ENCODE measurements at regions not wholly inside any gene's neighbourhood (a gene's known extent, or its start where the extent isn't known, plus 50 kb on each side); places are given as distances from the start of the nearest gene placed in this dataset.

- no peak for DNase-seq (ENCODE audit: low read depth)
- ChIA-PET CTCF (interaction anchor here (0.5 to 1.8 kb wide), 10 partner anchors 9 to 1995 kb away, joined by 3 to 8 read pairs (median 3); no protein-coding TSS in a partner anchor), POLR2A (interaction anchor here (0.6 kb wide), 1 partner anchor 1682 kb away, joined by 4 read pairs; no protein-coding TSS in a partner anchor)
- peak; percentile 82 for TF ChIP-seq CTCF (IDR thresholded peaks at IDR 0.05; ENCODE audit: insufficient read depth, low read depth, low read length)
- H3K27me3 ChIP-seq (ENCODE audit: control insufficient read depth, insufficient read depth, low read length): no peaks in the 10 kb centered on the region
- no peak overlapping the region for H3K4me3 ChIP-seq (ENCODE audit: low read depth, low read length)
- no peaks in the 10 kb centered on the region for H3K36me3 ChIP-seq (ENCODE audit: control insufficient read depth, insufficient read depth, low read length)
Measured at GRCh38 chr1:101520302-101520701, 283.5 kb downstream of the S1PR1 start.

DNA sequence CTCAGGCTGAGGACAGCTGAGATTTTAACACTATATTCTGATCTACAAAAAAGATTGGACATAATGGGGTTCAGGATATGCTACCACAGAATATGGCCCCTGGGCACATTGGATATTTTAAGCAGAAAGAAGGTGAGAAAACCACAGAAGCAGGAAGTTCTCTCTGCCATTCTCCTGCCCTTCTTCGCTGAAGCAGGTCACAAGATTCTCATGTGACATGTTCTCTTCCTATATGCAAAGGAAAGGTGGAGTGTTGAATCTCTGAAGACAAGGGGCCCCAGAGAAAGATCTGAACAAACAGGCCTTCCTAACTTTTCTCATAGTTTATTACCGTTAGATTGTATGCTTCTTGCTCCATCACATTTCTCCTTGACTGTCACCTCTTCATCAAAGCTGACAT, 285.7 kb downstream of the S1PR1 start:
- TF ChIP-seq CTCF (IDR thresholded peaks at IDR 0.05; ENCODE audit: insufficient read depth, low read depth, low read length): no peak
- no peak for DNase-seq (ENCODE audit: low read depth)
- POLR2A ChIA-PET: no interaction called here
- CTCF ChIA-PET: interaction anchor here (1.2 kb wide), 1 partner anchor 16 kb away, joined by 3 read pairs; no protein-coding TSS in a partner anchor
- no peaks in the 10 kb centered on the region for H3K36me3 ChIP-seq (ENCODE audit: control insufficient read depth, insufficient read depth, low read length)
- no peaks in the 10 kb centered on the region for H3K27me3 ChIP-seq (ENCODE audit: control insufficient read depth, insufficient read depth, low read length)
- H3K4me3 ChIP-seq (ENCODE audit: low read depth, low read length): no peak overlapping the region

DNA sequence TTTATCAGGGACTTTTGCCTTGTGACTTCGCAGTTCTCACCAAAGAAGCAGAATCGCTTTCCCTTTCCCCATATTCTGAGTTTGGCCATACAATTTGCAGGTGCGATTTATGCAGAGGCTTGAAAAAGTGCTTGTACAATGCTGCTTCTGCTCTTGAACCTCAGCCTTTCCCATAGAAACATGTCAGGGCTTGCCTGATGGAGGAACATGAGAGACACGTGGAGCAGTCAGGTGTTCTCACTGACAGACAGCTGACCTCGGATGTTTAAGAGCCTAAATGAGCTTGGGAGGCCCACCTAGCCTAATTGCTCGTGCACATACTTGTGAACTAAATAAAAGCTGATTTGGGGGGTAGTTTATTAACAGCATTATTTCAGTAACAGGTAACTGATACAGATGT, 290.0 kb downstream of the S1PR1 start:
- Histone ChIP-seq H3K27me3 (ENCODE audit: control insufficient read depth, insufficient read depth, low read length) (no peaks in the 10 kb centered on the region), H3K36me3 (ENCODE audit: control insufficient read depth, insufficient read depth, low read length) (no peaks in the 10 kb centered on the region), H3K4me3 (ENCODE audit: low read depth, low read length) (no peak overlapping the region)
- no peak for TF ChIP-seq CTCF (IDR thresholded peaks at IDR 0.05; ENCODE audit: insufficient read depth, low read depth, low read length)
- ChIA-PET POLR2A (no interaction called here), CTCF (no interaction called here)
- DNase-seq (ENCODE audit: low read depth): no peak

- ChIA-PET POLR2A (no interaction called here), CTCF (interaction anchor here (1.2 kb wide), 1 partner anchor 26 kb away, joined by 3 read pairs; no protein-coding TSS in a partner anchor)
- Histone ChIP-seq H3K4me3 (ENCODE audit: low read depth, low read length) (no peak overlapping the region), H3K36me3 (ENCODE audit: control insufficient read depth, insufficient read depth, low read length) (no peaks in the 10 kb centered on the region), H3K27me3 (ENCODE audit: control insufficient read depth, insufficient read depth, low read length) (no peaks in the 10 kb centered on the region)
- no peak for DNase-seq (ENCODE audit: low read depth)
- TF ChIP-seq CTCF (IDR thresholded peaks at IDR 0.05; ENCODE audit: insufficient read depth, low read depth, low read length): no peak
Measured at GRCh38 chr1:101532377-101532776, 295.6 kb downstream of the S1PR1 start.

- POLR2A ChIA-PET: no interaction called here
Measured at GRCh38 chr1:101540161-101540560, 303.3 kb downstream of the S1PR1 start.

More at GRCh38 chr1:101540161-101540560, 303.3 kb downstream of the S1PR1 start:
- H3K27me3 ChIP-seq (ENCODE audit: control insufficient read depth, insufficient read depth, low read length): no peaks in the 10 kb centered on the region
- no peaks in the 10 kb centered on the region for H3K36me3 ChIP-seq (ENCODE audit: control insufficient read depth, insufficient read depth, low read length)
- no peak for DNase-seq (ENCODE audit: low read depth)
- no peak overlapping the region for H3K4me3 ChIP-seq (ENCODE audit: low read depth, low read length)
- CTCF ChIA-PET: no interaction called here
- TF ChIP-seq CTCF (IDR thresholded peaks at IDR 0.05; ENCODE audit: insufficient read depth, low read depth, low read length): no peak
